ENCODE measurements at regions not wholly inside any gene's neighbourhood (a gene's known extent, or its start where the extent isn't known, plus 50 kb on each side); places are given as distances from the start of the nearest gene placed in this dataset.

GRCh38 chr2:147382322-147382948 is 462.4 kb upstream of the ACVR2A start:
- WGBS, 3 donors: 17 to 64% (median 54%) methylated on average over 3 of the region's 3 CpGs
- Histone ChIP-seq H3K27me3 (ENCODE audit: control insufficient read depth in 3 of 3, insufficient read depth in 3 of 3, low read length in 3 of 3) (no peaks in the 10 kb centered on the region), H3K9me3 (ENCODE audit: control insufficient read depth in 2 of 2, insufficient read depth in 1 of 2, low read depth in 1 of 2, low read length in 1 of 2) (no peaks in the 10 kb centered on the region), H3K4me1 (ENCODE audit: control insufficient read depth in 3 of 3, insufficient read depth in 2 of 3, low read depth in 1 of 3, low read length in 2 of 3) (no peaks in the 10 kb centered on the region), H3K4me3 (ENCODE audit: low read depth in 1 of 3, low read length in 3 of 3) (no peak overlapping the region), H3K36me3 (ENCODE audit: control insufficient read depth in 3 of 3, insufficient read depth in 2 of 3, low read depth in 1 of 3, low read length in 3 of 3) (no peaks in the 10 kb centered on the region), H3K27ac (ENCODE audit: low read depth in 1 of 3, low read length in 2 of 3) (no peak overlapping the region)
- FAIRE-seq: no peak
- peak in 1 of 2 donors; percentile 60 for DNase-seq

- H3K27me3 ChIP-seq (ENCODE audit: control insufficient read depth in 3 of 3, insufficient read depth in 3 of 3, low read length in 3 of 3): no peaks in the 10 kb centered on the region
- no peak overlapping the region for H3K4me3 ChIP-seq (ENCODE audit: low read depth in 1 of 3, low read length in 3 of 3)
- H3K4me1 ChIP-seq (ENCODE audit: control insufficient read depth in 3 of 3, insufficient read depth in 2 of 3, low read depth in 1 of 3, low read length in 2 of 3): no peaks in the 10 kb centered on the region
- no peaks in the 10 kb centered on the region for H3K36me3 ChIP-seq (ENCODE audit: control insufficient read depth in 3 of 3, insufficient read depth in 2 of 3, low read depth in 1 of 3, low read length in 3 of 3)
- no peaks in the 10 kb centered on the region for H3K9me3 ChIP-seq (ENCODE audit: control insufficient read depth in 2 of 2, insufficient read depth in 1 of 2, low read depth in 1 of 2, low read length in 1 of 2)
- no peak overlapping the region for H3K27ac ChIP-seq (ENCODE audit: low read depth in 1 of 3, low read length in 2 of 3)
- DNase-seq: no peak
- 80 to 94% (median 89%) methylated on average over 1 of the region's 1 CpG for WGBS, 3 donors
- no peak for FAIRE-seq
Observed at GRCh38 chr2:147378403-147378802, 466.4 kb upstream of the ACVR2A start.

DNA sequence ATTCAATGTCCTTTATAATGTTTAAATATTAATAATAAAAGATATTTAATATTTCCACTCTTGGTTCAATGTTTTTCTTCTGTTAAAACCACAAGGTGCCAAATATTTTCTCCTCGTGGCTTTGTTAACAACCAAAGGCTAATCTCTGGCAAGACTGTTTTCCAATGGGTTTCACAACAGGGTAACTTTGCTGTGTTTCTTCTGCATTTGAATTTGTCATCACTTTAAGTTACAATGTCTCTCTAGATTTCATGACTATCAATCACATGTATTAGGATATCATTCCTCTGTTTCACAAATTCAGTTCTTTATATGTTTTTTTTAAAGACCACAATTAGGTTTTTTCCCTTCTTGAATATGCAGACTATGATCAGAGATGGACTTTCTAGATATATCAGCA is 469.8 kb upstream of the ACVR2A start:
- no peaks in the 10 kb centered on the region for H3K4me1 ChIP-seq (ENCODE audit: control insufficient read depth in 3 of 3, insufficient read depth in 2 of 3, low read depth in 1 of 3, low read length in 2 of 3)
- DNase-seq (no peak), FAIRE-seq (no peak)
- no peaks in the 10 kb centered on the region for H3K36me3 ChIP-seq (ENCODE audit: control insufficient read depth in 3 of 3, insufficient read depth in 2 of 3, low read depth in 1 of 3, low read length in 3 of 3)
- H3K4me3 ChIP-seq (ENCODE audit: low read depth in 1 of 3, low read length in 3 of 3): no peak overlapping the region
- H3K9me3 ChIP-seq (ENCODE audit: control insufficient read depth in 2 of 2, insufficient read depth in 1 of 2, low read depth in 1 of 2, low read length in 1 of 2): no peaks in the 10 kb centered on the region
- WGBS, 3 donors: 67 to 85% (median 80%) methylated on average over 1 of the region's 1 CpG
- no peak overlapping the region for H3K27ac ChIP-seq (ENCODE audit: low read depth in 1 of 3, low read length in 2 of 3)
- no peaks in the 10 kb centered on the region for H3K27me3 ChIP-seq (ENCODE audit: control insufficient read depth in 3 of 3, insufficient read depth in 3 of 3, low read length in 3 of 3)

GRCh38 chr2:147374423-147374811 is 470.4 kb upstream of the ACVR2A start:
- Histone ChIP-seq H3K27ac (ENCODE audit: low read depth in 1 of 3, low read length in 2 of 3) (no peak overlapping the region), H3K9me3 (ENCODE audit: control insufficient read depth in 2 of 2, insufficient read depth in 1 of 2, low read depth in 1 of 2, low read length in 1 of 2) (no peaks in the 10 kb centered on the region), H3K27me3 (ENCODE audit: control insufficient read depth in 3 of 3, insufficient read depth in 3 of 3, low read length in 3 of 3) (no peaks in the 10 kb centered on the region), H3K4me1 (ENCODE audit: control insufficient read depth in 3 of 3, insufficient read depth in 2 of 3, low read depth in 1 of 3, low read length in 2 of 3) (no peaks in the 10 kb centered on the region), H3K4me3 (ENCODE audit: low read depth in 1 of 3, low read length in 3 of 3) (no peak overlapping the region), H3K36me3 (ENCODE audit: control insufficient read depth in 3 of 3, insufficient read depth in 2 of 3, low read depth in 1 of 3, low read length in 3 of 3) (no peaks in the 10 kb centered on the region)
- FAIRE-seq (no peak), DNase-seq (no peak)

- DNase-seq (peak in 1 of 2 donors; percentile 21), FAIRE-seq (no peak)
- WGBS, 3 donors: 25 to 58% (median 45%) methylated on average over 3 of the region's 3 CpGs
- Histone ChIP-seq H3K4me3 (ENCODE audit: low read depth in 1 of 3, low read length in 3 of 3) (no peak overlapping the region), H3K4me1 (ENCODE audit: control insufficient read depth in 3 of 3, insufficient read depth in 2 of 3, low read depth in 1 of 3, low read length in 2 of 3) (no peaks in the 10 kb centered on the region), H3K27me3 (ENCODE audit: control insufficient read depth in 3 of 3, insufficient read depth in 3 of 3, low read length in 3 of 3) (no peaks in the 10 kb centered on the region), H3K9me3 (ENCODE audit: control insufficient read depth in 2 of 2, insufficient read depth in 1 of 2, low read depth in 1 of 2, low read length in 1 of 2) (no peaks in the 10 kb centered on the region), H3K36me3 (ENCODE audit: control insufficient read depth in 3 of 3, insufficient read depth in 2 of 3, low read depth in 1 of 3, low read length in 3 of 3) (no peaks in the 10 kb centered on the region), H3K27ac (ENCODE audit: low read depth in 1 of 3, low read length in 2 of 3) (no peak overlapping the region)
Observed at GRCh38 chr2:147373800-147374422, 470.9 kb upstream of the ACVR2A start.

DNA sequence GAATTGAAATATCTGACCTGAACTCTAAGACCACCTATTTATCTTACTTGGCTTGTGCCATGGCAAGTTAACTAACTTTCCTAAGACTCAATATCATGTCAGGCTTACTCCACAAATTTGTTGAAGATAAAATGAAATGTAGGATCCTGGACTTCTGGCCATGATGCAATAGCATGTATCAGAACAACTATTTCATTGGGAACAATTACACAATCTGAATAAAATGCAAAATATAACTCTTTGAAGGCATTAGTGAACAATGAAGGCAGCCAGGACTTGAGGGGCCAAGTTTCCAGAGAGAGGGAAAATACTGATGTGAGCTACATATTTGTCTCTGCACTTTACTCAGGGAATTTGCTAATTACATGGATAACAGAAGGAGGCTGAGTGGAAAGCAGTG is 476.5 kb upstream of the ACVR2A start:
- Histone ChIP-seq H3K4me3 (ENCODE audit: low read depth in 1 of 3, low read length in 3 of 3) (no peak overlapping the region), H3K36me3 (ENCODE audit: control insufficient read depth in 3 of 3, insufficient read depth in 2 of 3, low read depth in 1 of 3, low read length in 3 of 3) (no peaks in the 10 kb centered on the region), H3K4me1 (ENCODE audit: control insufficient read depth in 3 of 3, insufficient read depth in 2 of 3, low read depth in 1 of 3, low read length in 2 of 3) (no peaks in the 10 kb centered on the region), H3K9me3 (ENCODE audit: control insufficient read depth in 2 of 2, insufficient read depth in 1 of 2, low read depth in 1 of 2, low read length in 1 of 2) (no peaks in the 10 kb centered on the region), H3K27ac (ENCODE audit: low read depth in 1 of 3, low read length in 2 of 3) (no peak overlapping the region), H3K27me3 (ENCODE audit: control insufficient read depth in 3 of 3, insufficient read depth in 3 of 3, low read length in 3 of 3) (no peaks in the 10 kb centered on the region)
- no peak for FAIRE-seq
- DNase-seq: no peak

GRCh38 chr2:147366279-147366678 is 478.6 kb upstream of the ACVR2A start:
- H3K27me3 ChIP-seq (ENCODE audit: control insufficient read depth in 3 of 3, insufficient read depth in 3 of 3, low read length in 3 of 3): no peaks in the 10 kb centered on the region
- WGBS, 3 donors: 67 to 79% (median 79%) methylated on average over 6 of the region's 6 CpGs
- no peaks in the 10 kb centered on the region for H3K4me1 ChIP-seq (ENCODE audit: control insufficient read depth in 3 of 3, insufficient read depth in 2 of 3, low read depth in 1 of 3, low read length in 2 of 3)
- H3K27ac ChIP-seq (ENCODE audit: low read depth in 1 of 3, low read length in 2 of 3): no peak overlapping the region
- no peak for FAIRE-seq
- no peak for DNase-seq
- H3K36me3 ChIP-seq (ENCODE audit: control insufficient read depth in 3 of 3, insufficient read depth in 2 of 3, low read depth in 1 of 3, low read length in 3 of 3): no peaks in the 10 kb centered on the region
- no peak overlapping the region for H3K4me3 ChIP-seq (ENCODE audit: low read depth in 1 of 3, low read length in 3 of 3)
- H3K9me3 ChIP-seq (ENCODE audit: control insufficient read depth in 2 of 2, insufficient read depth in 1 of 2, low read depth in 1 of 2, low read length in 1 of 2): no peaks in the 10 kb centered on the region

GRCh38 chr2:147365622-147366021 is 479.2 kb upstream of the ACVR2A start:
- DNase-seq (no peak), FAIRE-seq (no peak)
- no peaks in the 10 kb centered on the region for H3K27me3 ChIP-seq (ENCODE audit: control insufficient read depth in 3 of 3, insufficient read depth in 3 of 3, low read length in 3 of 3)
- H3K9me3 ChIP-seq (ENCODE audit: control insufficient read depth in 2 of 2, insufficient read depth in 1 of 2, low read depth in 1 of 2, low read length in 1 of 2): no peaks in the 10 kb centered on the region
- no peak overlapping the region for H3K27ac ChIP-seq (ENCODE audit: low read depth in 1 of 3, low read length in 2 of 3)
- no peak overlapping the region for H3K4me3 ChIP-seq (ENCODE audit: low read depth in 1 of 3, low read length in 3 of 3)
- WGBS, 3 donors: 76 to 91% (median 91%) methylated on average over 4 of the region's 4 CpGs
- H3K4me1 ChIP-seq (ENCODE audit: control insufficient read depth in 3 of 3, insufficient read depth in 2 of 3, low read depth in 1 of 3, low read length in 2 of 3): no peaks in the 10 kb centered on the region
- no peaks in the 10 kb centered on the region for H3K36me3 ChIP-seq (ENCODE audit: control insufficient read depth in 3 of 3, insufficient read depth in 2 of 3, low read depth in 1 of 3, low read length in 3 of 3)

DNA sequence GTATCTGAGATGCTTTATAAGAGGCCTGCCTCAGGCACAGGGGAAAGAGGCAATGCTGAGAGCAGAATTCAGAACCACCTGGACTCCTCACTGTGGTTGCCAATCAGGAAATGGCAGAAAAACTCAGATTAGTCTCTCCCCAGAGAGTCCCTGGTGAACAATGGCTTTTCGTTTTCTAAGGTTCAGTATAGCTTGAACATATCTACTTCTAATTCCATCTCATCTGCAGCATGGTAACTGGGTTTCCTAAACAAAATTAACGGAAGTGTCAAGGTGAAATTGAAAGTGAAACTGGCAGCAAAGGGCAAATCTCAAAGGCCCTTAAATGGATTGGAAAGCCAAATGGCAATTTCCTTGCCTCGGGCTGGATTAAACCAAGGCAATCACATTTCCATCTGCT is 480.2 kb upstream of the ACVR2A start:
- 37 to 55% (median 52%) methylated on average over 3 of the region's 3 CpGs for WGBS, 3 donors
- Histone ChIP-seq H3K36me3 (ENCODE audit: control insufficient read depth in 3 of 3, insufficient read depth in 2 of 3, low read depth in 1 of 3, low read length in 3 of 3) (no peaks in the 10 kb centered on the region), H3K4me3 (ENCODE audit: low read depth in 1 of 3, low read length in 3 of 3) (no peak overlapping the region), H3K27me3 (ENCODE audit: control insufficient read depth in 3 of 3, insufficient read depth in 3 of 3, low read length in 3 of 3) (no peaks in the 10 kb centered on the region), H3K27ac (ENCODE audit: low read depth in 1 of 3, low read length in 2 of 3) (no peak overlapping the region), H3K9me3 (ENCODE audit: control insufficient read depth in 2 of 2, insufficient read depth in 1 of 2, low read depth in 1 of 2, low read length in 1 of 2) (no peaks in the 10 kb centered on the region), H3K4me1 (ENCODE audit: control insufficient read depth in 3 of 3, insufficient read depth in 2 of 3, low read depth in 1 of 3, low read length in 2 of 3) (no peaks in the 10 kb centered on the region)
- peak; percentile 19 to 70 for DNase-seq
- FAIRE-seq: no peak
